Activated CD8-positive, alpha-beta T cell treated with anti-CD3 and anti-CD28 coated beads for 36 hours (primary cell): ENCODE measurements at regions not wholly inside any gene's neighbourhood (a gene's known extent, or its start where the extent isn't known, plus 50 kb on each side); places are given as distances from the start of the nearest gene placed in this dataset.

Experiments
- ATAC-seq: fragments of 200-7000 bp; cut with Tn5 transposase; one replicate; pipeline ENCODE4 v1.10.0; 2021; ENCODE audit warnings: mild to moderate bottlenecking, moderate library complexity
- CTCF ChIA-PET: fragments of 350-600 bp; sonication (Branson Sonifier 250); formaldehyde crosslinking; loops from one replicate; lab custom pipeline; 2021; ENCODE audit warnings: antibody characterized with exemption; lab: Charles Lee
- POLR2A ChIA-PET: fragments of 350-600 bp; sonication (Branson Sonifier 250); formaldehyde crosslinking; loops from one replicate; lab custom pipeline; 2021; ENCODE audit warnings: antibody characterized with exemption; lab: Charles Lee
- DNase-seq: peaks from one replicate; pipeline ENCODE4 v3.0.0-alpha.2; 2020
- H3K27ac Mint-ChIP-seq: one replicate; pipeline ENCODE4 v1.8.0; 2021; ENCODE audit warnings: mild to moderate bottlenecking, mixed read lengths
- H3K27me3 Mint-ChIP-seq: one replicate; pipeline ENCODE4 v1.8.0; 2021; ENCODE audit warnings: mixed read lengths
- H3K36me3 Mint-ChIP-seq: one replicate; pipeline ENCODE4 v1.8.0; 2021; ENCODE audit warnings: low read depth, mixed read lengths
- H3K4me1 Mint-ChIP-seq: one replicate; pipeline ENCODE4 v1.8.0; 2021; ENCODE audit warnings: low read depth, mixed read lengths
- H3K4me3 Mint-ChIP-seq: one replicate; pipeline ENCODE4 v1.8.0; 2021; ENCODE audit warnings: mild to moderate bottlenecking, moderate library complexity, mixed read lengths
- H3K9me3 Mint-ChIP-seq: one replicate; pipeline ENCODE4 v1.8.0; 2021; ENCODE audit warnings: mixed read lengths
- intact Hi-C: fragments of 100-400 bp; cut with micrococcal nuclease; formaldehyde crosslinking; loops from one replicate; pipeline ENCODE4 v1.10.0; 2022
- TF ChIP-seq, protein P1 (sequence below): fragments of 200-600 bp; IDR thresholded peaks from one replicate; pipeline ENCODE4 v1.8.0; 2022; ENCODE audit warnings: antibody characterized with exemption, mild to moderate bottlenecking

- intact Hi-C loops: no loop called here
Measured at GRCh38 chr13:37433086-37433485, 165.5 kb downstream of the POSTN start.

DNA sequence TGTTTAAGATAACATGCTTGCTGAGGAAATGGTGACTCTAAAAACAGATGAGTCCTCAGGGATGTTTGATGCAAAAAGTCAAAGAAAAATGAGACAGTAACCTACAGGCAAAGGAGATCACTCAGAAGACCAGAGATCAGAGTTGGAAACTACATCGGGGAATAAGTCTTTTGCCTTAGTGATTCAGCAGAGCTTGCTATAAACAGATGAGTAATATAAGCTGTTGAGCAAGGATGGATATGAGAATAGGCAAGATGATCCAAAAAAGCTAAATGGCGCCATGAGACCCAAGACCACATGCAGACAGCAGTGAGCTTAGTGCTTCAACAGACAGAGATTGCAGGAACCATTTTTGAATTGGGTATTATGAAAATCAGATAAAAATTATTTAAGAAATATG is 168.6 kb downstream of the POSTN start:
- Mint-ChIP-seq H3K9me3 (peaks cover 4% of the 10 kb centered on the region), H3K4me3 (no peak overlapping the region), H3K36me3 (no peaks in the 10 kb centered on the region), H3K4me1 (no peaks in the 10 kb centered on the region), H3K27me3 (no peaks in the 10 kb centered on the region), H3K27ac (no peak overlapping the region)
- POLR2A ChIA-PET: no interaction called here
- intact Hi-C loops: no loop called here
- CTCF ChIA-PET: no interaction called here
- TF ChIP-seq, protein P1, sequence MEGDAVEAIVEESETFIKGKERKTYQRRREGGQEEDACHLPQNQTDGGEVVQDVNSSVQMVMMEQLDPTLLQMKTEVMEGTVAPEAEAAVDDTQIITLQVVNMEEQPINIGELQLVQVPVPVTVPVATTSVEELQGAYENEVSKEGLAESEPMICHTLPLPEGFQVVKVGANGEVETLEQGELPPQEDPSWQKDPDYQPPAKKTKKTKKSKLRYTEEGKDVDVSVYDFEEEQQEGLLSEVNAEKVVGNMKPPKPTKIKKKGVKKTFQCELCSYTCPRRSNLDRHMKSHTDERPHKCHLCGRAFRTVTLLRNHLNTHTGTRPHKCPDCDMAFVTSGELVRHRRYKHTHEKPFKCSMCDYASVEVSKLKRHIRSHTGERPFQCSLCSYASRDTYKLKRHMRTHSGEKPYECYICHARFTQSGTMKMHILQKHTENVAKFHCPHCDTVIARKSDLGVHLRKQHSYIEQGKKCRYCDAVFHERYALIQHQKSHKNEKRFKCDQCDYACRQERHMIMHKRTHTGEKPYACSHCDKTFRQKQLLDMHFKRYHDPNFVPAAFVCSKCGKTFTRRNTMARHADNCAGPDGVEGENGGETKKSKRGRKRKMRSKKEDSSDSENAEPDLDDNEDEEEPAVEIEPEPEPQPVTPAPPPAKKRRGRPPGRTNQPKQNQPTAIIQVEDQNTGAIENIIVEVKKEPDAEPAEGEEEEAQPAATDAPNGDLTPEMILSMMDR: no peak
- ATAC-seq (no peak), DNase-seq (no peak)

More at GRCh38 chr13:37433086-37433485, 165.5 kb downstream of the POSTN start:
- ATAC-seq: no peak
- peaks cover 4% of the 10 kb centered on the region for H3K9me3 Mint-ChIP-seq
- no peak overlapping the region for H3K27ac Mint-ChIP-seq
- no peak overlapping the region for H3K4me3 Mint-ChIP-seq
- CTCF ChIA-PET: no interaction called here
- no peaks in the 10 kb centered on the region for H3K27me3 Mint-ChIP-seq
- no peaks in the 10 kb centered on the region for H3K4me1 Mint-ChIP-seq
- POLR2A ChIA-PET: no interaction called here
- H3K36me3 Mint-ChIP-seq: no peaks in the 10 kb centered on the region
- TF ChIP-seq, protein P1: no peak
- no peak for DNase-seq

DNA sequence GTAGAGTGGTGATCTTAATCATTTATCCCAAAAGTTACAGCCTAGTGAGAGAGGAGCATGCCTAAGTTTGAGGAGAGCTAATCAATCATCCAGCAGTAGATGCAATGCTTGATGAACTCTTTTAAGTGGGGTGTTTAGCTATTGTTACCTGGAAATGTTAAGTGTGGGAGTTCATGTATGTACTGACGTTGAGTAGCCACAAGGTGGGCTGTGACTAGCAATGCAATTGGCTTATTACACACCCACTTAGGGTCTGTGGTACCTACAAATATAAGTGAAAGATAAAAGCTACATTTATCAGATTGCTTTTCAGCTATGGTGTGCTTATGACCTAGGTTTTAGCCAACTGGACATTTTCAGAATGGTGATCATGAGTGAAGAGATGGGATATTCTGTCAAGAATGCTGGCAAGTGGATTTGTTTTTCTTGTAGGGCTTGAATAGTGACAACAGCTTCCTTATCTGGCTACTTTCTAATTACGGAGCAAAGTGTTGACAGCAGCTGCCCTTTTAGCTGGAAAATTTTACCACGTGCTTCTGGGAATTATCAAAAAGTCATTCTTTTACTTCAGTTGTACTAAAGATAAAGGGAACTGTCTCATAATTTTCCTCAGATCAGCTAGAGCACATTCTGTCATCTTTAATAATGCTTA is 170.6 kb downstream of the POSTN start:
- Mint-ChIP-seq H3K27ac (no peak overlapping the region), H3K9me3 (peaks cover 7% of the 10 kb centered on the region), H3K4me1 (no peaks in the 10 kb centered on the region), H3K4me3 (no peak overlapping the region), H3K36me3 (no peaks in the 10 kb centered on the region), H3K27me3 (no peaks in the 10 kb centered on the region)
- intact Hi-C loops: no loop called here
- POLR2A ChIA-PET: no interaction called here
- ATAC-seq (no peak), DNase-seq (no peak)
- CTCF ChIA-PET: interaction anchor here (1.4 kb wide), 1 partner anchor 9 kb away, joined by 4 read pairs; no protein-coding TSS in a partner anchor
- TF ChIP-seq, protein P1: no peak

DNA sequence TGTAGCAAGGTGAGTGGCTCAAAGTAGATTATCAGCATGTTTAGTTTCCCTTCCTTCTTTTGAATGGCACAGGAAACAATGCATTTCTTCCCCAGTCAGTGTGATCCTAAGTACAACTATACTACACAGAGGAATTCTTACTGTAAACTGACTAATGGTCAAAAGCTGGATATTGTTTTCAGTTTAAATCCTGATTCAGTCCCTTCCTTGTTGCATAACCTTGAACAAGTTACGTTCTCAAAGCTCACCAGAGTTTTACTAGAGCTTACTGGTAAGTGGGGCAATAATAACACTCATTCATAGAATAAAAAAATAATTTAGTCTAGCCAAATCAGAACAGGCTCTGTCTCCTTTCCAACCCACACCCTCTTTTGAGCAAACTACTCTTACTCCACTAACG is 180.1 kb downstream of the POSTN start:
- H3K27ac Mint-ChIP-seq: no peak overlapping the region
- POLR2A ChIA-PET: no interaction called here
- no peaks in the 10 kb centered on the region for H3K9me3 Mint-ChIP-seq
- H3K4me1 Mint-ChIP-seq: no peaks in the 10 kb centered on the region
- no peaks in the 10 kb centered on the region for H3K27me3 Mint-ChIP-seq
- TF ChIP-seq, protein P1: no peak
- no peak for ATAC-seq
- H3K4me3 Mint-ChIP-seq: no peak overlapping the region
- CTCF ChIA-PET: interaction anchor here (1.8 kb wide), 1 partner anchor 9 kb away, joined by 4 read pairs; no protein-coding TSS in a partner anchor
- DNase-seq: no peak
- H3K36me3 Mint-ChIP-seq: no peaks in the 10 kb centered on the region
- intact Hi-C loops: no loop called here

- ChIA-PET POLR2A (no interaction called here), CTCF (no interaction called here)
- Mint-ChIP-seq H3K4me3 (no peak overlapping the region), H3K9me3 (no peaks in the 10 kb centered on the region), H3K36me3 (no peaks in the 10 kb centered on the region), H3K27me3 (no peaks in the 10 kb centered on the region), H3K4me1 (no peaks in the 10 kb centered on the region), H3K27ac (no peak overlapping the region)
- TF ChIP-seq, protein P1: no peak
- intact Hi-C loops: no loop called here
- ATAC-seq (no peak), DNase-seq (no peak)
Measured at GRCh38 chr13:37417060-37417441, 181.5 kb downstream of the POSTN start.
